Fibroblast of lung (primary cell): ENCODE measurements at regions not wholly inside any gene's neighbourhood (a gene's known extent, or its start where the extent isn't known, plus 50 kb on each side); places are given as distances from the start of the nearest gene placed in this dataset.
A peak's percentile ranks its signal among the peaks of the same experiment; 100 is the strongest.

Experiments used
- DNase-seq, 2 donors: peaks; one replicate each; pipeline versions ENCODE4 v3.0.0 to v3.0.0-alpha.2; 2010; ENCODE audit warnings: low read depth in 2 of 2
- H2AFZ ChIP-seq: 2 replicates; pipeline ENCODE4 v1.5.1; 2012; ENCODE audit warnings: low read length, control low read depth, inconsistent platforms
- H3K27ac ChIP-seq: 2 replicates; pipeline ENCODE4 v1.5.1; 2011; ENCODE audit warnings: low read length, control low read depth; ENCODE audit not compliant: insufficient read depth
- H3K27me3 ChIP-seq: 2 replicates; pipeline ENCODE4 v1.5.1; 2011; ENCODE audit warnings: mild to moderate bottlenecking, low read length; ENCODE audit not compliant: control insufficient read depth, insufficient read depth
- H3K36me3 ChIP-seq: 2 replicates; pipeline ENCODE4 v1.5.1; 2011; ENCODE audit warnings: low read length; ENCODE audit not compliant: control insufficient read depth, insufficient read depth
- H3K4me1 ChIP-seq: 2 replicates; pipeline ENCODE4 v1.5.1; 2011; ENCODE audit warnings: low read length; ENCODE audit not compliant: control insufficient read depth, insufficient read depth; ENCODE audit errors: extremely low read depth
- H3K4me2 ChIP-seq: 2 replicates; pipeline ENCODE4 v1.5.1; 2011; ENCODE audit warnings: low read length, control low read depth; ENCODE audit not compliant: insufficient read depth; ENCODE audit errors: extremely low read depth
- H3K4me3 ChIP-seq, 4 experiments: fragments of 200-600 bp in 1 of 4; sonication (generic) in 1 of 4; replicated peaks in 1 of 4; 2 replicates each; pipeline ENCODE4 v1.5.1; 2011 to 2016; ENCODE audit warnings: low read length in 4 of 4, low read depth in 3 of 4, mild to moderate bottlenecking in 3 of 4, control low read depth in 2 of 4, inconsistent platforms in 1 of 4, mixed read lengths in 1 of 4; ENCODE audit not compliant: insufficient read depth in 1 of 4; ENCODE audit errors: control extremely low read depth in 1 of 4
- H3K79me2 ChIP-seq: 2 replicates; pipeline ENCODE4 v1.5.1; 2012; ENCODE audit warnings: mild to moderate bottlenecking, low read length, inconsistent platforms; ENCODE audit not compliant: control insufficient read depth, insufficient read depth
- H3K9ac ChIP-seq: 2 replicates; pipeline ENCODE4 v1.5.1; 2011; ENCODE audit warnings: mild to moderate bottlenecking, low read length, control low read depth; ENCODE audit not compliant: insufficient read depth
- H3K9me3 ChIP-seq: 2 replicates; pipeline ENCODE4 v1.5.1; 2012; ENCODE audit warnings: low read depth, low read length; ENCODE audit not compliant: control insufficient read depth, insufficient read depth
- H4K20me1 ChIP-seq: 2 replicates; pipeline ENCODE4 v1.5.1; 2011; ENCODE audit warnings: low read length; ENCODE audit not compliant: control insufficient read depth, insufficient read depth; ENCODE audit errors: extremely low read depth
- EZH2 ChIP-seq: IDR thresholded peaks from 2 replicates; pipeline ENCODE4 v1.5.1; 2012; ENCODE audit warnings: low read length, control low read depth, mild to moderate bottlenecking; ENCODE audit errors: missing control alignments
- TF ChIP-seq, protein P1 (sequence below), 2 donors: IDR thresholded peaks in 1 of 2; conservative IDR thresholded peaks in 1 of 2; 1 replicate in 1 of 2; 2 replicates in 1 of 2; pipeline ENCODE4 v1.5.1; 2011 to 2012; ENCODE audit warnings: low read length in 2 of 2, control low read depth in 1 of 2, inconsistent platforms in 1 of 2, low read depth in 1 of 2, mild to moderate bottlenecking in 1 of 2

- Histone ChIP-seq H3K79me2 (no peaks in the 10 kb centered on the region), H3K9ac (no peak overlapping the region), H3K4me1 (no peaks in the 10 kb centered on the region), H3K9me3 (no peaks in the 10 kb centered on the region), H3K27me3 (no peaks in the 10 kb centered on the region), H2AFZ (no peak overlapping the region), H3K36me3 (no peaks in the 10 kb centered on the region), H3K27ac (no peak overlapping the region), H3K4me2 (no peak overlapping the region), H4K20me1 (no peaks in the 10 kb centered on the region), H3K4me3 (no peak overlapping the region)
- TF ChIP-seq, protein P1, sequence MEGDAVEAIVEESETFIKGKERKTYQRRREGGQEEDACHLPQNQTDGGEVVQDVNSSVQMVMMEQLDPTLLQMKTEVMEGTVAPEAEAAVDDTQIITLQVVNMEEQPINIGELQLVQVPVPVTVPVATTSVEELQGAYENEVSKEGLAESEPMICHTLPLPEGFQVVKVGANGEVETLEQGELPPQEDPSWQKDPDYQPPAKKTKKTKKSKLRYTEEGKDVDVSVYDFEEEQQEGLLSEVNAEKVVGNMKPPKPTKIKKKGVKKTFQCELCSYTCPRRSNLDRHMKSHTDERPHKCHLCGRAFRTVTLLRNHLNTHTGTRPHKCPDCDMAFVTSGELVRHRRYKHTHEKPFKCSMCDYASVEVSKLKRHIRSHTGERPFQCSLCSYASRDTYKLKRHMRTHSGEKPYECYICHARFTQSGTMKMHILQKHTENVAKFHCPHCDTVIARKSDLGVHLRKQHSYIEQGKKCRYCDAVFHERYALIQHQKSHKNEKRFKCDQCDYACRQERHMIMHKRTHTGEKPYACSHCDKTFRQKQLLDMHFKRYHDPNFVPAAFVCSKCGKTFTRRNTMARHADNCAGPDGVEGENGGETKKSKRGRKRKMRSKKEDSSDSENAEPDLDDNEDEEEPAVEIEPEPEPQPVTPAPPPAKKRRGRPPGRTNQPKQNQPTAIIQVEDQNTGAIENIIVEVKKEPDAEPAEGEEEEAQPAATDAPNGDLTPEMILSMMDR (conservative IDR thresholded peaks at IDR 0.05 in 1 of 2, IDR thresholded peaks at IDR 0.05 in 1 of 2; ENCODE audit: low read depth in 1 of 2, low read length in 2 of 2), result no peak
- no peak for TF ChIP-seq EZH2
- DNase-seq, result no peak
These were observed 195.1 kb downstream of the ETS1 start for GRCh38 chr11:128392259-128392658.

DNA sequence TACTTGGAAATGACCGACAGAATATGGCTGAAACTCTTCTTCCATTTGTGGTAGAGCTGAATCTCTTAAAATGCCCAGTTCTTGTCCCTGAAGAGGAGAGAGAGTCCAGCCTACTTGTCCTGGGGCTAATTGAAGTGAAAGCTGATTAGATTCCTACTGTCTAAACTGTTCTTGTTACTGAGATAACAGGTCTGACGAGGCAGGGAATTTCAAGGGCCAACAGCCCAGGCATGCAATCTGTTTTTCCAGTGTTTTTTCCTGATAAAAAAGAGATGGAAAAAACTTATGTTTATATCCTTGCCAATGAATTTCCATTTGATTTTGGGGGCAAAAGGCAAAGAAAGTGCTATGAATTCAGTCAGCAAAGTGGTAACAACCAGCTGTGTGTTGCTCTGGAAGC lies 195.5 kb downstream of the ETS1 start:
- no peak for DNase-seq
- no peak overlapping the region for H3K4me2 ChIP-seq

GRCh38 chr11:128390246-128390645 lies 197.1 kb downstream of the ETS1 start:
- H3K36me3 ChIP-seq, result no peaks in the 10 kb centered on the region
- TF ChIP-seq, protein P1 (conservative IDR thresholded peaks at IDR 0.05 in 1 of 2, IDR thresholded peaks at IDR 0.05 in 1 of 2; ENCODE audit: low read depth in 1 of 2, low read length in 2 of 2), result no peak
- no peak for TF ChIP-seq EZH2
- no peaks in the 10 kb centered on the region for H4K20me1 ChIP-seq
- H3K27ac ChIP-seq, result no peak overlapping the region
- H3K4me2 ChIP-seq, result no peak overlapping the region
- H2AFZ ChIP-seq, result no peak overlapping the region
- H3K9me3 ChIP-seq, result no peaks in the 10 kb centered on the region
- DNase-seq, result peak in 1 of 2 donors; percentile 25
- H3K79me2 ChIP-seq, result no peaks in the 10 kb centered on the region
- H3K4me1 ChIP-seq, result no peaks in the 10 kb centered on the region
- no peak overlapping the region for H3K4me3 ChIP-seq
- H3K9ac ChIP-seq, result no peak overlapping the region
- no peaks in the 10 kb centered on the region for H3K27me3 ChIP-seq

More for the DNA sequence above, 195.5 kb downstream of the ETS1 start:
- no peak overlapping the region for H3K4me3 ChIP-seq
- no peaks in the 10 kb centered on the region for H3K36me3 ChIP-seq
- H3K4me1 ChIP-seq, result no peaks in the 10 kb centered on the region
- H3K9ac ChIP-seq, result no peak overlapping the region
- H3K27ac ChIP-seq, result no peak overlapping the region
- no peak overlapping the region for H2AFZ ChIP-seq
- no peaks in the 10 kb centered on the region for H3K79me2 ChIP-seq
- no peaks in the 10 kb centered on the region for H3K9me3 ChIP-seq
- TF ChIP-seq EZH2, result no peak
- TF ChIP-seq, protein P1 (conservative IDR thresholded peaks at IDR 0.05 in 1 of 2, IDR thresholded peaks at IDR 0.05 in 1 of 2; ENCODE audit: low read depth in 1 of 2, low read length in 2 of 2), result no peak
- H4K20me1 ChIP-seq, result no peaks in the 10 kb centered on the region
- H3K27me3 ChIP-seq, result no peaks in the 10 kb centered on the region
